Ascending aorta (tissue), 2 donors: ENCODE measurements at regions not wholly inside any gene's neighbourhood (a gene's known extent, or its start where the extent isn't known, plus 50 kb on each side); places are given as distances from the start of the nearest gene placed in this dataset.

Source experiments
- DNase-seq, 2 donors: peaks; one replicate each; pipeline ENCODE4 v3.0.0-alpha.2; 2019; ENCODE audit warnings: low spot score in 2 of 2
- H3K27ac ChIP-seq, 2 donors: fragments of 200-600 bp; sonication (generic); one replicate each; pipeline ENCODE4 v1.5.1; 2016 to 2017; ENCODE audit warnings: mild to moderate bottlenecking in 1 of 2
- H3K27me3 ChIP-seq: fragments of 200-600 bp; sonication (generic); one replicate; pipeline ENCODE4 v1.5.1; 2017
- H3K36me3 ChIP-seq, 2 donors: fragments of 200-600 bp; sonication (generic); one replicate each; pipeline ENCODE4 v1.5.1; 2016
- H3K4me1 ChIP-seq, 2 donors: fragments of 200-600 bp; sonication (generic); one replicate each; pipeline ENCODE4 v1.5.1; 2016 to 2017; ENCODE audit warnings: mild to moderate bottlenecking in 1 of 2
- H3K4me3 ChIP-seq, 2 donors: fragments of 200-600 bp; sonication (generic); one replicate each; pipeline ENCODE4 v1.5.1; 2016 to 2017; ENCODE audit warnings: mild to moderate bottlenecking in 1 of 2
- H3K9me3 ChIP-seq, 2 donors: fragments of 200-600 bp; sonication (generic); one replicate each; pipeline ENCODE4 v1.5.1; 2016
- intact Hi-C: fragments of 100-400 bp; cut with DNase I; formaldehyde crosslinking; loops from one replicate; pipeline ENCODE4 v1.15.1; 2023
- TF ChIP-seq, protein P1 (sequence below), 3 experiments: fragments of 200-600 bp in 2 of 3; fragments of 450-650 bp in 1 of 3; sonication (generic) in 2 of 3; IDR thresholded peaks; one replicate each; pipeline ENCODE4 v1.5.1; 2016 to 2019; ENCODE audit warnings: antibody characterized with exemption in 3 of 3, mild to moderate bottlenecking in 1 of 3, moderate library complexity in 1 of 3

DNA sequence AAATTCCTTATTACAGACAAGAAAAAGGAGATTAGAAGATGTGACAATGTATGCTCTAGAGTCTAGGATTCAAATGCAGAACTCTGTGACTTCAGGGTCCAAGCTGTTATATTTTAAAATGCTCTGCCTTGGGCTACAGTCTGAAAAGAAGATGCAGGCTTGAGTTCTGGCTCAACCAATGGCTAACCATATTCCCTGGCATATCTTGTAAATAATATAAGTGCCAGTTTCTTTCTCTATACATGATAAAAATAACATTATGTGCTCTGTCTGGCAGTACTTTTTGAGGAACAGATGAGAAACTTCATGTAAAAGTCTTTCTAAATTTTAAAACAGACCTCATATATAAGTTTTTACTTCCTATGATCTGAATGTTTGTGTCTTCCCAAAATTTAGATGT lies 926.5 kb upstream of the CDH6 start:
- TF ChIP-seq, protein P1, sequence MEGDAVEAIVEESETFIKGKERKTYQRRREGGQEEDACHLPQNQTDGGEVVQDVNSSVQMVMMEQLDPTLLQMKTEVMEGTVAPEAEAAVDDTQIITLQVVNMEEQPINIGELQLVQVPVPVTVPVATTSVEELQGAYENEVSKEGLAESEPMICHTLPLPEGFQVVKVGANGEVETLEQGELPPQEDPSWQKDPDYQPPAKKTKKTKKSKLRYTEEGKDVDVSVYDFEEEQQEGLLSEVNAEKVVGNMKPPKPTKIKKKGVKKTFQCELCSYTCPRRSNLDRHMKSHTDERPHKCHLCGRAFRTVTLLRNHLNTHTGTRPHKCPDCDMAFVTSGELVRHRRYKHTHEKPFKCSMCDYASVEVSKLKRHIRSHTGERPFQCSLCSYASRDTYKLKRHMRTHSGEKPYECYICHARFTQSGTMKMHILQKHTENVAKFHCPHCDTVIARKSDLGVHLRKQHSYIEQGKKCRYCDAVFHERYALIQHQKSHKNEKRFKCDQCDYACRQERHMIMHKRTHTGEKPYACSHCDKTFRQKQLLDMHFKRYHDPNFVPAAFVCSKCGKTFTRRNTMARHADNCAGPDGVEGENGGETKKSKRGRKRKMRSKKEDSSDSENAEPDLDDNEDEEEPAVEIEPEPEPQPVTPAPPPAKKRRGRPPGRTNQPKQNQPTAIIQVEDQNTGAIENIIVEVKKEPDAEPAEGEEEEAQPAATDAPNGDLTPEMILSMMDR (IDR thresholded peaks at IDR 0.05) = no peak
- Histone ChIP-seq H3K27me3 (no peaks in the 10 kb centered on the region), H3K4me1 (no peaks in the 10 kb centered on the region), H3K4me3 (no peak overlapping the region), H3K27ac (no peak overlapping the region), H3K9me3 (no peaks in the 10 kb centered on the region), H3K36me3 (no peaks in the 10 kb centered on the region)
- intact Hi-C loops = no loop called here
- DNase-seq = no peak

DNA sequence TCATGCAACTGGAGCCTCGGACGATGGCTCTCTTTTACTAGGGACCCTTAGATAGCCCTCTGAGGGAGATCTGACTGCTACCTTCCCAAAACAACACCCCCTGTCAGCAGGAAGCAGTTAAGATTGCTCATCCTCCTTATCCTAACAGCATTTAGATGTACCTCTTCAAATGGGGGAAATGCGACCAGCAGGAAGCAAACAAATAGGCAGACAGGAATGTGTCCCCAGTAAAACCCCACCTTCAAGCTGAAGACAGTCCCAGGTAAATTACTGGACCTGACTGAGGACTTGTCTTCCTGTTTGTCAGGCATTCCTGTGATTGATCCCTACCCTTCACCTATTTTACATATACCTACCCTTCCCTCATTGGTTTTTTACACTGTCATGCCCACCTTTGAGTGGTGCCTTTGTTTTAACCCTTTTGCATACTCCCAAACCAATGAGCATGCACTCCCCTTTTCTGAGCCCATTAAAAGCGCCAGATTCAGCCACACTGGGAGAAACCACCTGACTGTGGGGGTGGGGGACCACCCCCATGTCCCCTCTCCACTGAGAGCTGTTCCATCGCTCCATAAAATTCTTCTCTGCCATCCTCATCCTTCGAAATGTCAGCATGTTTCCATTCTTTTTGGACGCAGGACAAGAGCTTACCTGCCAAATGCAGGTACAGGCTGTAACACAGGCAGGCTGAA lies 954.0 kb upstream of the CDH6 start:
- no peaks in the 10 kb centered on the region for H3K27me3 ChIP-seq
- H3K36me3 ChIP-seq = no peaks in the 10 kb centered on the region
- intact Hi-C loops = no loop called here
- H3K27ac ChIP-seq = no peak overlapping the region
- TF ChIP-seq, protein P1 (IDR thresholded peaks at IDR 0.05) = no peak
- H3K4me3 ChIP-seq = no peak overlapping the region
- no peaks in the 10 kb centered on the region for H3K4me1 ChIP-seq
- DNase-seq = no peak
- H3K9me3 ChIP-seq = no peaks in the 10 kb centered on the region

DNA sequence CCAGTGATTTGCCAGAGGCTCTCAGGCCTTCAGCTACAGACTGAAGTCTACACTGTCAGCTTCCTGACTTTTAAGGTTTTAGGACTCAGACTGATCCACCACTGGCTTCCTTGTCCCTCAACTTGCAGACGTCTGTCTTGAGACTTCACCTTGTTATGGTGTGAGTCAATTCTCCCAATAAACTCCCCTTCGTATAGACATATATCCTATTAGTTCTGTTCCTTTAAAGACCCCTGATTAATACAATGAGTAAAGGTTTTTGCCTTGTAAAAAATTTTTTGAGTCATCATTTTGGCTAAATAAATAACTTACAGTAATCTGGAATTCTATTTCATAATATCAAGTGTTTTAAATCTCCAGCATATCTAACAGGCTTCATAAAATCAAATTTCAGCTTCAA lies 956.3 kb upstream of the CDH6 start:
- H3K27me3 ChIP-seq = no peaks in the 10 kb centered on the region
- H3K4me1 ChIP-seq = no peaks in the 10 kb centered on the region
- no peak overlapping the region for H3K27ac ChIP-seq
- no peak for DNase-seq
- no peaks in the 10 kb centered on the region for H3K9me3 ChIP-seq
- H3K4me3 ChIP-seq = no peak overlapping the region
- TF ChIP-seq, protein P1 (IDR thresholded peaks at IDR 0.05) = no peak
- intact Hi-C loops = no loop called here
- H3K36me3 ChIP-seq = no peaks in the 10 kb centered on the region

DNA sequence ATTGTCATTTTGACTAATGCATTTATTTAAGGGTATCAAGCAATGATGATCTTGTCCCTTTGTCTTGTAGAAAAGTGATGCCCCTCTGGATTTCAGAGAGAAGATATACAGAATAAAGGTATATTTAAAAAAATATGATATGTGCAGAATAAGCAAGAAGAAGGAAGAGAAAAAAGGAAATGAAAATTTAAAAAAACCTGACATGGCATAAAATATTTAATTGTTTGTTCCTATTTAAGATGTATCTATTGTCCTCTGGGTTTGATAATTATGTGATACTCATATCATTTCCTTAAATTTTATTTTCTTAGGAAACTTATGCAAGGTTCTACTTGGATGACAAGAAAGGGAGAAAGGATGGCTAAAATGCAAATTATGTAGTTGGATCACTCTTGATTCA lies 983.7 kb upstream of the CDH6 start:
- intact Hi-C loops = no loop called here
- Histone ChIP-seq H3K27ac (no peak overlapping the region), H3K27me3 (no peaks in the 10 kb centered on the region), H3K4me1 (no peaks in the 10 kb centered on the region), H3K36me3 (no peaks in the 10 kb centered on the region), H3K4me3 (no peak overlapping the region), H3K9me3 (no peaks in the 10 kb centered on the region)
- no peak for DNase-seq
- TF ChIP-seq, protein P1 (IDR thresholded peaks at IDR 0.05) = no peak

DNA sequence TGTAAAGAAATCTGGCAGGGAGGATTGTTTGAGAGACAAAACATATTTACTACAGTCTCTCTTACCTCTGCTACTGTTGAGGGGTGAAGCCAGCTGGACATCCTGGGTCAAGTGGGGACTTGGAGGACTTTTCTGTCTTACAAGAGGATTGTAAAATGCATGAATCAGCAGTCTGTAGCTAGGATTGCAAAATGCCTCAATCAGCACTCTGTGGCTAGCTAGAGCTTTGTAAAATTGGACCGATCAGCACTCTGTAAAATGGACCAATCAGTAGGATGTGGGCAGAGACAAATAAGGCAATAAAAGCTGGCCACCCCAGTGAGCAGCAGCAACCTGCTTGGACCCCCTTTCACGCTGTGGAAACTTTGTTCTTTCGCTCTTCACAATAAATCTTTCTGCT lies 995.8 kb upstream of the CDH6 start:
- Histone ChIP-seq H3K4me3 (no peak overlapping the region), H3K27me3 (no peaks in the 10 kb centered on the region), H3K27ac (no peak overlapping the region), H3K9me3 (no peaks in the 10 kb centered on the region), H3K4me1 (no peaks in the 10 kb centered on the region), H3K36me3 (no peaks in the 10 kb centered on the region)
- TF ChIP-seq, protein P1 (IDR thresholded peaks at IDR 0.05) = no peak
- intact Hi-C loops = no loop called here
- DNase-seq = no peak

DNA sequence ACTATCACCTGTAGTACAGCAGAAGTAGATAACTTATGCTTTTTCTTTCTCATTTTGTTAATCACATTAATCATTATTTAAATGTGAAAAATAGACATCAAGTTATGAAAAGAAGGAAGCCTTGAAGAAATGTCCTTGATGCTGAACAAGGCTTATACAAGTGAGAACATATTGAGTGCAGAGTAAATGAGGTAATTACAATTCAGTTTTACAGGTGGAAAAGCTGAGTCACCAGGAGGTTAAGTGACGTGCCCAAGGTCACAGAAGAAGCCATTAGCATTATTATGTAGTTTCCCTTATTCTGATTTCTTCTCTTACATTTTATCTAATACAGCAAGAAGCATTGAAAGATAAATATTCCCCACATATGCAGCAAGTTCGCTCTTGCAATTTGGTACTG lies 998.5 kb upstream of the CDH6 start:
- Histone ChIP-seq H3K9me3 (no peaks in the 10 kb centered on the region), H3K27me3 (no peaks in the 10 kb centered on the region), H3K36me3 (no peaks in the 10 kb centered on the region), H3K4me1 (no peaks in the 10 kb centered on the region), H3K27ac (no peak overlapping the region), H3K4me3 (no peak overlapping the region)
- TF ChIP-seq, protein P1 (IDR thresholded peaks at IDR 0.05) = no peak
- DNase-seq = no peak
- intact Hi-C loops = no loop called here
